HCT116 (cell line): ENCODE measurements at regions not wholly inside any gene's neighbourhood (a gene's known extent, or its start where the extent isn't known, plus 50 kb on each side); places are given as distances from the start of the nearest gene placed in this dataset.

ENCODE experiments used
- ATAC-seq: fragments of 200-7000 bp; cut with Tn5 transposase; 2 replicates; pipeline ENCODE4 v1.9.1; 2020; ENCODE audit warnings: mild to moderate bottlenecking, moderate library complexity
- BruUV-seq: library from RNA; stranded (reverse); fragments of 400-500 nt; replicated peaks from 2 replicates; lab custom pipeline; 2021; lab: Mats Ljungman, UMichigan
- CTCF ChIA-PET: fragments of 300-600 bp; sonication (Branson Sonifier 250); formaldehyde crosslinking; loops from one replicate; lab custom pipeline; 2021; ENCODE audit warnings: antibody characterized with exemption; lab: Charles Lee
- POLR2A ChIA-PET: fragments of 300-600, 350-600 bp; sonication (Branson Sonifier 250); formaldehyde crosslinking; loops from one replicate; lab custom pipeline; 2021; ENCODE audit warnings: antibody characterized with exemption; lab: Charles Lee
- RAD21 ChIA-PET, 2 experiments: fragments of 300-600 bp; sonication (Branson Sonifier 250); formaldehyde crosslinking; loops; one replicate each; lab custom pipeline; 2023; ENCODE audit warnings: low total read pairs in 2 of 2; ENCODE audit not compliant: uncharacterized antibody in 2 of 2, unreplicated experiment in 2 of 2, low non-redundant PET in 1 of 2; lab: Charles Lee
- DNase-seq: peaks from one replicate; pipeline ENCODE4 v3.0.0-alpha.2; 2010; ENCODE audit warnings: low read depth, low spot score
- H2AFZ ChIP-seq: fragments of 200-600 bp; shearing (Covaris generic), sonication (generic); 2 replicates; pipeline ENCODE4 v1.6.1; 2017; ENCODE audit warnings: low read depth, mixed run types, mixed read lengths, antibody characterized with exemption, low read length; ENCODE audit not compliant: poor library complexity, severe bottlenecking
- H3K27ac ChIP-seq: 2 replicates; pipeline ENCODE4 v1.5.1; 2012; ENCODE audit warnings: low read depth, low read length
- H3K27me3 ChIP-seq: fragments of 200-600 bp; sonication (generic); 2 replicates; pipeline ENCODE4 v1.6.1; 2016; ENCODE audit warnings: mixed run types, low read length, mixed read lengths; ENCODE audit not compliant: insufficient read depth
- H3K36me3 ChIP-seq, 2 experiments: fragments of 200-500 bp in 1 of 2; fragments of 200-600 bp in 1 of 2; sonication (Bioruptor generic) in 1 of 2; sonication (generic) in 1 of 2; 2 replicates each; pipeline versions ENCODE4 v1.5.1 to v1.6.1; 2014 to 2016; ENCODE audit warnings: low read length in 2 of 2, inconsistent platforms in 1 of 2, mixed read lengths in 1 of 2, mixed run types in 1 of 2; ENCODE audit not compliant: insufficient read depth in 2 of 2, control insufficient read depth in 1 of 2
- H3K4me1 ChIP-seq, 2 experiments: fragments of 200-600 bp in 1 of 2; sonication (generic) in 1 of 2; 2 replicates each; pipeline versions ENCODE4 v1.5.1 to v1.6.1; 2012 to 2017; ENCODE audit warnings: low read length in 2 of 2, inconsistent platforms in 1 of 2, mild to moderate bottlenecking in 1 of 2, mixed read lengths in 1 of 2, mixed run types in 1 of 2, moderate library complexity in 1 of 2; ENCODE audit not compliant: insufficient read depth in 2 of 2, control insufficient read depth in 1 of 2
- H3K4me2 ChIP-seq: fragments of 200-600 bp; sonication (generic); 2 replicates; pipeline ENCODE4 v1.6.1; 2017; ENCODE audit warnings: mixed run types, low read length, mixed read lengths
- H3K4me3 ChIP-seq, 2 experiments: fragments of 200-600 bp in 1 of 2; sonication (generic) in 1 of 2; replicated peaks in 1 of 2; 2 replicates each; pipeline ENCODE4 v1.5.1; 2011 to 2016; ENCODE audit warnings: low read length in 2 of 2, control low read depth in 1 of 2, low read depth in 1 of 2, mild to moderate bottlenecking in 1 of 2, mixed read lengths in 1 of 2, mixed run types in 1 of 2
- H3K79me2 ChIP-seq: fragments of 200-600 bp; sonication (generic); 2 replicates; pipeline ENCODE4 v1.6.1; 2017; ENCODE audit warnings: mild to moderate bottlenecking, mixed run types, low read length, moderate library complexity, mixed read lengths; ENCODE audit not compliant: insufficient read depth
- H3K9ac ChIP-seq: fragments of 200-600 bp; sonication (generic); 2 replicates; pipeline ENCODE4 v1.6.1; 2016; ENCODE audit warnings: low read length, mixed read lengths
- H3K9me2 ChIP-seq: fragments of 200-600 bp; sonication (generic), shearing (Covaris generic); 2 replicates; pipeline ENCODE4 v1.6.1; 2017; ENCODE audit warnings: mixed run types, mild to moderate bottlenecking, moderate library complexity; ENCODE audit not compliant: insufficient read depth
- H3K9me3 ChIP-seq, 2 experiments: fragments of 200-500 bp in 1 of 2; fragments of 200-600 bp in 1 of 2; sonication (Bioruptor generic) in 1 of 2; sonication (generic) in 1 of 2; 2 replicates each; pipeline ENCODE4 v1.6.1; 2014 to 2017; ENCODE audit warnings: low read length in 2 of 2, mixed read lengths in 2 of 2, inconsistent platforms in 1 of 2, low read depth in 1 of 2, mild to moderate bottlenecking in 1 of 2, mixed run types in 1 of 2, moderate library complexity in 1 of 2; ENCODE audit not compliant: control insufficient read depth in 1 of 2, insufficient read depth in 1 of 2
- H4K20me1 ChIP-seq: fragments of 200-600 bp; sonication (generic), shearing (Covaris generic); 2 replicates; pipeline ENCODE4 v1.6.1; 2017; ENCODE audit warnings: mixed run types, mild to moderate bottlenecking, moderate library complexity; ENCODE audit not compliant: insufficient read depth
- EZH2 ChIP-seq: fragments of 200-600 bp; sonication (generic); IDR thresholded peaks from 2 replicates; pipeline ENCODE4 v1.6.1; 2017; ENCODE audit warnings: antibody characterized with exemption, mixed run types
- FOSL1 ChIP-seq: IDR thresholded peaks from 2 replicates; pipeline ENCODE4 v1.6.1; 2012; ENCODE audit warnings: low read depth
- POLR2AphosphoS5 ChIP-seq: IDR thresholded peaks from 2 replicates; pipeline ENCODE4 v1.6.1; 2011; ENCODE audit warnings: mild to moderate bottlenecking, low read depth, low read length, moderate library complexity
- RAD21 ChIP-seq: IDR thresholded peaks from 2 replicates; pipeline ENCODE4 v1.6.1; 2012; ENCODE audit warnings: low read depth, mild to moderate bottlenecking
- YY1 ChIP-seq: IDR thresholded peaks from 2 replicates; pipeline ENCODE4 v1.6.1; 2011; ENCODE audit warnings: low read length, low read depth, moderate library complexity, mild to moderate bottlenecking; ENCODE audit not compliant: insufficient replicate concordance; ENCODE audit errors: extremely low read depth
- intact Hi-C: fragments of 100-400 bp; cut with micrococcal nuclease; formaldehyde crosslinking; loops from 2 replicates; pipeline ENCODE4 v1.10.0; 2022
- TF ChIP-seq, protein P1 (sequence below), 3 experiments: fragments of 200-600 bp in 1 of 3; sonication (generic) in 1 of 3; IDR thresholded peaks in 2 of 3; conservative IDR thresholded peaks in 1 of 3; 2 replicates each; pipeline ENCODE4 v1.5.1; 2012 to 2017; ENCODE audit warnings: low read depth in 2 of 3, low read length in 2 of 3, antibody characterized with exemption in 1 of 3, borderline replicate concordance in 1 of 3, control low read depth in 1 of 3, mild to moderate bottlenecking in 1 of 3, mixed read lengths in 1 of 3, mixed run types in 1 of 3, moderate library complexity in 1 of 3; ENCODE audit not compliant: insufficient read depth in 1 of 3
- TF ChIP-seq, protein P2 (sequence below): IDR thresholded peaks from 2 replicates; pipeline ENCODE4 v1.6.1; 2012

DNA sequence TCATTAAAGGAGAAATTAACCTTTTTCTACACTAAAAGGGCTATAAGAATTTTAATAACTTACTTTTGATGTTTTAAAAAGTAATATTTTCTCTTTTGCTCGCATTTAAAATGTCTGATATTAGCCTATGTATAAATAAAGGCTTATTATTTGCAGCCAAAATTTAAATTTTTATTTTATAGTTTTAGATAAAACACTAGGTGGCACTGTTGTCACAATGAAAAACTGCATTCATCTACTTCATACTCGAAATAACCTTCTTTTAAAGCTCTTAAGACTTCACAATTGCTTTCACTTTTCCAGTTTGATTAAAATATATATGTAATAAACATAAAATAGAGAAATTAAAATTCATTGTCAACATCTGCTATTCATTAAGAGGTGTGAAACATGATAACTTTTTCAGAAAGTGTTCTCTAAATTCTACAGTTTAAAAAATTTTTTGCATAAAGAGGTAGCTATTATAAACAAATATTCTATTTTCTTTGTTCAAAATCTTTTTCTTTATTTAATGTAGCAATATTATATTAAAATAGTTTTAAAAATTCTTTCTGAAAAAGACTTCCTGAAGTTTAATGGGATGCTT, 78.8 kb upstream of the DEFB112 start:
- Histone ChIP-seq H3K4me2 (no peak overlapping the region), H4K20me1 (no peaks in the 10 kb centered on the region), H3K9me3 (no peaks in the 10 kb centered on the region), H3K9ac (no peak overlapping the region), H3K4me1 (no peaks in the 10 kb centered on the region), H3K9me2 (no peaks in the 10 kb centered on the region), H3K4me3 (no peak overlapping the region), H3K36me3 (no peaks in the 10 kb centered on the region), H3K27ac (no peak overlapping the region), H2AFZ (no peak overlapping the region), H3K79me2 (no peaks in the 10 kb centered on the region), H3K27me3 (no peaks in the 10 kb centered on the region)
- DNase-seq, result no peak
- RAD21 ChIA-PET, result no interaction called here
- intact Hi-C loops, result loop anchor here (1.0 to 5.0 kb wide), 4 partner anchors 474 to 1894 kb away; no protein-coding TSS in a partner anchor
- CTCF ChIA-PET, result interaction anchor here (0.7 to 1.2 kb wide), 8 partner anchors 10 to 1891 kb away, joined by 3 to 13 read pairs (median 4); no protein-coding TSS in a partner anchor
- no TSS peak for BruUV-seq
- POLR2A ChIA-PET, result no interaction called here
- no peak for ATAC-seq
- no peak for TF ChIP-seq POLR2AphosphoS5
- TF ChIP-seq, protein P1, sequence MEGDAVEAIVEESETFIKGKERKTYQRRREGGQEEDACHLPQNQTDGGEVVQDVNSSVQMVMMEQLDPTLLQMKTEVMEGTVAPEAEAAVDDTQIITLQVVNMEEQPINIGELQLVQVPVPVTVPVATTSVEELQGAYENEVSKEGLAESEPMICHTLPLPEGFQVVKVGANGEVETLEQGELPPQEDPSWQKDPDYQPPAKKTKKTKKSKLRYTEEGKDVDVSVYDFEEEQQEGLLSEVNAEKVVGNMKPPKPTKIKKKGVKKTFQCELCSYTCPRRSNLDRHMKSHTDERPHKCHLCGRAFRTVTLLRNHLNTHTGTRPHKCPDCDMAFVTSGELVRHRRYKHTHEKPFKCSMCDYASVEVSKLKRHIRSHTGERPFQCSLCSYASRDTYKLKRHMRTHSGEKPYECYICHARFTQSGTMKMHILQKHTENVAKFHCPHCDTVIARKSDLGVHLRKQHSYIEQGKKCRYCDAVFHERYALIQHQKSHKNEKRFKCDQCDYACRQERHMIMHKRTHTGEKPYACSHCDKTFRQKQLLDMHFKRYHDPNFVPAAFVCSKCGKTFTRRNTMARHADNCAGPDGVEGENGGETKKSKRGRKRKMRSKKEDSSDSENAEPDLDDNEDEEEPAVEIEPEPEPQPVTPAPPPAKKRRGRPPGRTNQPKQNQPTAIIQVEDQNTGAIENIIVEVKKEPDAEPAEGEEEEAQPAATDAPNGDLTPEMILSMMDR (IDR thresholded peaks at IDR 0.05 in 2 of 3, conservative IDR thresholded peaks at IDR 0.05 in 1 of 3; ENCODE audit: borderline replicate concordance in 1 of 3, insufficient read depth in 1 of 3, low read depth in 2 of 3, low read length in 2 of 3), result peak; percentile 14 to 45 (median 24); a peak in 4 of 6 replicates
- TF ChIP-seq RAD21, result peak; percentile 36; the same call in 1 of the 2 replicates
- TF ChIP-seq EZH2, result no peak
- TF ChIP-seq FOSL1, result no peak

DNA sequence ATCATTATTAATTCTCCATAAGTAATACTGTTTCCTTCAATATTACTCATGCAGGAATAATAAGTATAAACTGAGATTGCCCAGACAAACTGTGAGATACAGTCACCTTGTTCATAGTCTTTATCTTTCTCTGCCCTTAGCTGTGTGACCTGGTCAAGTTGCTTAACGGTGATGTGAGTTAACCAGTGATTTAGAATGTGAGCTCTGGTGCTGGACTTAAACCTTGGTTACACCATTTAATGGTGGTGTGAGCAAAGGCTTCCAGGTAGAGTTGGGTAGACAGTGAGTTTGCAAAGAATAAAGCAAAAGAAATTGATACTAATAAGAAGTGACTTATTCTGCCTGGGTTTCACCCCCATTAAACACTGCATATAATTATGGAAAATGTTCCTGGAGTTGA, 86.2 kb upstream of the DEFB112 start:
- Histone ChIP-seq H3K9me2 (no peaks in the 10 kb centered on the region), H3K27me3 (no peaks in the 10 kb centered on the region), H3K9ac (no peak overlapping the region), H3K79me2 (no peaks in the 10 kb centered on the region), H3K9me3 (no peaks in the 10 kb centered on the region), H2AFZ (no peak overlapping the region), H3K27ac (no peak overlapping the region), H3K4me3 (no peak overlapping the region), H3K4me2 (no peak overlapping the region), H3K4me1 (no peaks in the 10 kb centered on the region), H3K36me3 (no peaks in the 10 kb centered on the region), H4K20me1 (no peaks in the 10 kb centered on the region)
- RAD21 ChIA-PET, result no interaction called here
- intact Hi-C loops, result no loop called here
- no TSS peak for BruUV-seq
- CTCF ChIA-PET, result interaction anchor here (0.9 kb wide), 1 partner anchor 9 kb away, joined by 3 read pairs; no protein-coding TSS in a partner anchor
- DNase-seq (no peak), ATAC-seq (no peak)
- TF ChIP-seq EZH2 (no peak), YY1 (no peak)
- TF ChIP-seq, protein P2, sequence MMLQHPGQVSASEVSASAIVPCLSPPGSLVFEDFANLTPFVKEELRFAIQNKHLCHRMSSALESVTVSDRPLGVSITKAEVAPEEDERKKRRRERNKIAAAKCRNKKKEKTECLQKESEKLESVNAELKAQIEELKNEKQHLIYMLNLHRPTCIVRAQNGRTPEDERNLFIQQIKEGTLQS, result no peak
- POLR2A ChIA-PET, result no interaction called here
